Smooth muscle cell (in vitro differentiated cells): ENCODE measurements at regions not wholly inside any gene's neighbourhood (a gene's known extent, or its start where the extent isn't known, plus 50 kb on each side); places are given as distances from the start of the nearest gene placed in this dataset.
A peak's percentile ranks its signal among the peaks of the same experiment; 100 is the strongest.

ENCODE experiments used
- DNase-seq: peaks from one replicate; lab custom pipeline; 2025; ENCODE audit not compliant: unreplicated experiment; lab: John Stamatoyannopoulos, UW
- H2AFZ ChIP-seq: fragments of 200-600 bp; sonication (generic); 2 replicates; pipeline ENCODE4 v1.6.0; 2016; ENCODE audit warnings: antibody characterized with exemption, low read depth, mild to moderate bottlenecking
- H3F3A ChIP-seq: fragments of 200-600 bp; sonication (generic); 2 replicates; pipeline ENCODE4 v1.6.0; 2017; ENCODE audit warnings: antibody characterized with exemption, low read depth
- H3K27ac ChIP-seq: fragments of 200-600 bp; sonication (generic); 2 replicates; pipeline ENCODE4 v1.5.1; 2016; ENCODE audit warnings: low read depth, mild to moderate bottlenecking
- H3K27me3 ChIP-seq: fragments of 200-600 bp; sonication (generic); 2 replicates; pipeline ENCODE4 v1.6.1; 2016; ENCODE audit warnings: low read depth, mild to moderate bottlenecking
- H3K36me3 ChIP-seq: fragments of 200-600 bp; sonication (generic); 2 replicates; pipeline ENCODE4 v1.5.1; 2016; ENCODE audit warnings: low read depth
- H3K4me1 ChIP-seq: fragments of 200-600 bp; sonication (generic); 2 replicates; pipeline ENCODE4 v1.5.1; 2016; ENCODE audit warnings: low read depth
- H3K4me2 ChIP-seq: fragments of 200-600 bp; sonication (generic); 2 replicates; pipeline ENCODE4 v1.6.0; 2016; ENCODE audit warnings: mild to moderate bottlenecking
- H3K4me3 ChIP-seq: fragments of 200-600 bp; sonication (generic); 2 replicates; pipeline ENCODE4 v1.5.1; 2016; ENCODE audit warnings: mild to moderate bottlenecking
- H3K79me2 ChIP-seq: fragments of 200-600 bp; sonication (generic); 2 replicates; pipeline ENCODE4 v1.6.0; 2016; ENCODE audit warnings: low read depth, mild to moderate bottlenecking
- H3K9ac ChIP-seq: fragments of 200-600 bp; sonication (generic); 2 replicates; pipeline ENCODE4 v1.6.0; 2016; ENCODE audit warnings: low read depth
- H3K9me3 ChIP-seq: fragments of 200-600 bp; sonication (generic); replicated peaks from 2 replicates; pipeline ENCODE4 v1.5.1; 2016; ENCODE audit warnings: low read depth
- H4K20me1 ChIP-seq: fragments of 200-600 bp; sonication (generic); 2 replicates; pipeline ENCODE4 v1.6.0; 2016; ENCODE audit warnings: low read depth
- WGBS: methylation state at CpG from one replicate; pipeline ENCODE4 v1.1.7; 2016; ENCODE audit warnings: low lambda C conversion rate; 5-methylcytosine and 5-hydroxymethylcytosine counted together
- TF ChIP-seq, protein P1 (sequence below): fragments of 200-600 bp; sonication (generic); IDR thresholded peaks from 2 replicates; pipeline ENCODE4 v1.5.1; 2017; ENCODE audit warnings: borderline replicate concordance, mild to moderate bottlenecking, antibody characterized with exemption; ENCODE audit not compliant: insufficient read depth, poor library complexity, severe bottlenecking

DNA sequence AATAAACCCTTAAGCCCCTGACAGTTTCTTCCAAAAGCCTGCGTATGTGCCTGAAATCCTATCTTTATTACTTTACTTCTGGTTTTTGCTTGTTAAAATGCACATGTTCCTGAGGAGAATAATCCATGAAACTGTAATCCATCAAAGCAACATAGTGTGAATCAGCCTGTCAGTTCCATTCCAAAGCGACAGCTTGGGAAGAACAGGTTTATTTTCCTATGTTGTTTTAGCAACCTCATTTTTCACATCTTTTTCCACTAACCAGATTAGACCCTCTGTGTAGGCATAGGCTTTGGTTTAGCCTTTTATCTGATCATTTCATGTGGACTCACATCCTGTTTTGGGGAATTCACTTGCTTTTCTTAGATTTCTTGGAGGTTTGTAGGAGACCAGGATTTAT lies 988.0 kb downstream of the SQOR start:
- H3K4me3 ChIP-seq: no peak overlapping the region
- no peaks in the 10 kb centered on the region for H3K36me3 ChIP-seq
- no peak overlapping the region for H2AFZ ChIP-seq
- H3K79me2 ChIP-seq: no peaks in the 10 kb centered on the region
- H3K27ac ChIP-seq: no peak overlapping the region
- no peak overlapping the region for H3K4me2 ChIP-seq
- no peaks in the 10 kb centered on the region for H3F3A ChIP-seq
- H3K9me3 ChIP-seq: no peaks in the 10 kb centered on the region
- TF ChIP-seq, protein P1, sequence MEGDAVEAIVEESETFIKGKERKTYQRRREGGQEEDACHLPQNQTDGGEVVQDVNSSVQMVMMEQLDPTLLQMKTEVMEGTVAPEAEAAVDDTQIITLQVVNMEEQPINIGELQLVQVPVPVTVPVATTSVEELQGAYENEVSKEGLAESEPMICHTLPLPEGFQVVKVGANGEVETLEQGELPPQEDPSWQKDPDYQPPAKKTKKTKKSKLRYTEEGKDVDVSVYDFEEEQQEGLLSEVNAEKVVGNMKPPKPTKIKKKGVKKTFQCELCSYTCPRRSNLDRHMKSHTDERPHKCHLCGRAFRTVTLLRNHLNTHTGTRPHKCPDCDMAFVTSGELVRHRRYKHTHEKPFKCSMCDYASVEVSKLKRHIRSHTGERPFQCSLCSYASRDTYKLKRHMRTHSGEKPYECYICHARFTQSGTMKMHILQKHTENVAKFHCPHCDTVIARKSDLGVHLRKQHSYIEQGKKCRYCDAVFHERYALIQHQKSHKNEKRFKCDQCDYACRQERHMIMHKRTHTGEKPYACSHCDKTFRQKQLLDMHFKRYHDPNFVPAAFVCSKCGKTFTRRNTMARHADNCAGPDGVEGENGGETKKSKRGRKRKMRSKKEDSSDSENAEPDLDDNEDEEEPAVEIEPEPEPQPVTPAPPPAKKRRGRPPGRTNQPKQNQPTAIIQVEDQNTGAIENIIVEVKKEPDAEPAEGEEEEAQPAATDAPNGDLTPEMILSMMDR: no peak
- H4K20me1 ChIP-seq: no peaks in the 10 kb centered on the region
- WGBS: 20% methylated on average over 2 of the region's 2 CpGs
- H3K27me3 ChIP-seq: no peaks in the 10 kb centered on the region
- no peak overlapping the region for H3K9ac ChIP-seq
- DNase-seq: no peak
- H3K4me1 ChIP-seq: no peaks in the 10 kb centered on the region

GRCh38 chr15:46636206-46636605 lies 1001.4 kb downstream of the SQOR start:
- Histone ChIP-seq H3K4me2 (peak overlapping the region; percentile 5), H3F3A (no peaks in the 10 kb centered on the region), H3K79me2 (no peaks in the 10 kb centered on the region), H2AFZ (peak overlapping the region; percentile 6), H3K4me1 (peaks cover 14% of the 10 kb centered on the region), H3K27me3 (no peaks in the 10 kb centered on the region), H3K9ac (no peak overlapping the region), H4K20me1 (no peaks in the 10 kb centered on the region), H3K27ac (no peak overlapping the region), H3K4me3 (no peak overlapping the region), H3K9me3 (no peaks in the 10 kb centered on the region), H3K36me3 (no peaks in the 10 kb centered on the region)
- no peak for DNase-seq
- WGBS: 3% methylated on average over 1 of the region's 1 CpG
- TF ChIP-seq, protein P1: no peak

DNA sequence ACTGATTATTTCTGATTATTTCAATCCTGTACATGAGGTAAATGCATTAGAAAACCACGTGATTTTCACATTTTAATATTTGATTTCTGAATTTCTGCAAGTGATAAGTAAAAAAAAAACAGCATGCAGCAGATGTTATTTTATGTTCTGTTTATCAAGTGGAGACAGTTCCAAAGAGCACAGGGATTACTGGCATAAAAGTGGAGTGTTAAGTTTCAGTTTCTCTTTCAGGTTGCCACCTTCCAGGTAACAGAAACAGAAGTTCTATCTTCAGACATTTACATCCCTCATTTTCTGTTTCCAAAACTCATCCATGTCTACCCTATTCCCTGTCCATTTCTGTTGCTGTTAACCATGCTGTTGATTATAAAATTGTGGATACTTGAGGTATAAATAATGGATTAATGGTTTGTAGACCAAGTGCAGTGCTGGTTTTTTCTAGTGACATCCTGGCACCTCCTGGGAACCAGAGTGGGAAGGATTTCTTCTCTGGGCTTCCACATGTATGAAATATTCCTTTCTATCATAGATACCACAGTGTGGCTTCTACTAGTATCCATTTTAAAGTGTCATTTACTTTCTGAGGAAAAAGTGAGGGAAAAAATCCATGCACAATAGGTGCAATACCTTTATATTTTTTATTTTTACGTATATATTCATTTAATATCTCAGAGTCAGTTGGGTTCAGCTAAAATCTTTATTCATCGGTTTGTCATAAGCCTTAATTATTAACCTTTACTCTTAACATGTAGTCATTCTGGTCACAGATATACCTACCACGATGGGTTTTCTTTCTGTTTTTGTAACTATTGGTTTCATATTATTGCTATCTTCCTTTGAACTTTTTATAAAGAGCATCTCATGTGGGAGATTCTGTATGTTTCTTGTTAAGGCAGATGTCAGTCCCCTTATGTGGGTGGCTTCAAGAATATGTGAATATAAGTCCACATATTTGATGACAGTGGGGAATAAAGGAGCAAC lies 1010.0 kb downstream of the SQOR start:
- Histone ChIP-seq H3K36me3 (no peaks in the 10 kb centered on the region), H3K79me2 (no peaks in the 10 kb centered on the region), H3K4me3 (no peak overlapping the region), H3K9me3 (no peaks in the 10 kb centered on the region), H2AFZ (no peak overlapping the region), H3K9ac (no peak overlapping the region), H3K27me3 (no peaks in the 10 kb centered on the region), H3K4me2 (no peak overlapping the region), H3K27ac (no peak overlapping the region), H3K4me1 (no peaks in the 10 kb centered on the region), H4K20me1 (no peaks in the 10 kb centered on the region), H3F3A (no peaks in the 10 kb centered on the region)
- 74% methylated on average over 4 of the region's 4 CpGs for WGBS
- no peak for DNase-seq
- TF ChIP-seq, protein P1: no peak
